ENCODE measurements at regions not wholly inside any gene's neighbourhood (a gene's known extent, or its start where the extent isn't known, plus 50 kb on each side); places are given as distances from the start of the nearest gene placed in this dataset.
"Not testable (repeated sequence)": the region's sequence is repeated elsewhere in the genome, so short reads cannot be mapped to it uniquely, and the experiment has no call there.

- H2BK15ac ChIP-seq (ENCODE audit: low read depth, low read length), result no peak overlapping the region
- no peak overlapping the region for H3K4me2 ChIP-seq (ENCODE audit: insufficient read depth, insufficient read length, low read length)
- WGBS (ENCODE audit: extremely low coverage, insufficient read length, low lambda C conversion rate), result no CpG with 5 or more reads among the region's 2 CpGs
- H2AK5ac ChIP-seq (ENCODE audit: insufficient read length, low read length), result no peak overlapping the region
- H2AFZ ChIP-seq (ENCODE audit: low read length), result no peak overlapping the region
- H3K4me1 Mint-ChIP-seq, result peaks cover 0 to 2% of the 10 kb centered on the region in 2 experiments; a peak in 2 of 4 replicates
- H2BK12ac ChIP-seq (ENCODE audit: insufficient read length, low read depth, low read length), result no peak overlapping the region
- H3K23me2 ChIP-seq (ENCODE audit: insufficient read length, low read depth, low read length, poor library complexity, severe bottlenecking), result no peaks in the 10 kb centered on the region
- peaks cover 7% of the 10 kb centered on the region for H3K9me3 ChIP-seq (ENCODE audit: control insufficient read depth, low read depth, low read length)
- no peak overlapping the region for H3K18ac ChIP-seq (ENCODE audit: insufficient read length, low read depth, low read length)
- no peaks in the 10 kb centered on the region for H3K27me3 ChIP-seq (ENCODE audit: insufficient read depth, low read length)
- no peak for DNase-seq
- no peaks in the 10 kb centered on the region for H4K20me1 ChIP-seq (ENCODE audit: control insufficient read depth, insufficient read depth, insufficient read length)
- H4K8ac ChIP-seq (replicated peaks; ENCODE audit: insufficient read length, low read depth, low read length), result no peak overlapping the region
- H3K9ac ChIP-seq (ENCODE audit: extremely low read depth, insufficient read length, low read length), result no peak overlapping the region
- no peak overlapping the region for H3K4ac ChIP-seq (ENCODE audit: low read depth, low read length)
- no peak for TF ChIP-seq CTCF (conservative IDR thresholded peaks at IDR 0.05)
- no peak overlapping the region for H4K91ac ChIP-seq (ENCODE audit: insufficient read length, low read depth, low read length)
- H4K5ac ChIP-seq (ENCODE audit: insufficient read length, low read depth, low read length), result no peak overlapping the region
- H3K56ac ChIP-seq (ENCODE audit: insufficient read length, low read depth, low read length), result no peak overlapping the region
- H3K79me1 ChIP-seq (ENCODE audit: insufficient read depth, low read depth, low read length, poor library complexity, severe bottlenecking), result no peaks in the 10 kb centered on the region
- H3K36me3 Mint-ChIP-seq (ENCODE audit: insufficient read depth in 1 of 3, low read depth in 3 of 3), result peaks cover 13 to 18% (median 14%) of the 10 kb centered on the region in 3 experiments
- H2BK120ac ChIP-seq (ENCODE audit: low read depth, low read length, poor library complexity, severe bottlenecking), result no peak overlapping the region
- H3T11ph ChIP-seq (ENCODE audit: low read length), result no peak overlapping the region
- no peaks in the 10 kb centered on the region for H3K79me2 ChIP-seq (ENCODE audit: insufficient read depth, low read length)
- no peaks in the 10 kb centered on the region for H3K27me3 Mint-ChIP-seq (ENCODE audit: low read depth)
- H3K27ac Mint-ChIP-seq, result peak overlapping the region in 1 of 3 experiments; percentile 58; a peak in 1 of 7 replicates
- no peak overlapping the region for H3K14ac ChIP-seq (ENCODE audit: insufficient read depth, low read length)
- H2BK5ac ChIP-seq (ENCODE audit: insufficient read length, low read length), result no peak overlapping the region
- H3K27ac ChIP-seq (ENCODE audit: insufficient read length, low read depth, low read length), result no peak overlapping the region
- no peak overlapping the region for H3K4me3 Mint-ChIP-seq
- H2BK20ac ChIP-seq (ENCODE audit: low read depth, low read length, poor library complexity, severe bottlenecking), result no peak overlapping the region
- no peak overlapping the region for H3K23ac ChIP-seq (ENCODE audit: insufficient read length, low read depth, low read length)
- peaks cover 16 to 22% of the 10 kb centered on the region in 2 experiments for H3K9me3 Mint-ChIP-seq
- H3K4me1 ChIP-seq (ENCODE audit: insufficient read depth, low read length), result no peaks in the 10 kb centered on the region
These were observed 245.5 kb upstream of the DDHD1 start for GRCh38 chr14:53398616-53399015.

GRCh38 chr14:53395267-53395666 lies 242.1 kb upstream of the DDHD1 start:
- H3K27ac ChIP-seq (ENCODE audit: insufficient read length, low read depth, low read length); H3T11ph ChIP-seq (ENCODE audit: low read length); H4K91ac ChIP-seq (ENCODE audit: insufficient read length, low read depth, low read length); H3K23ac ChIP-seq (ENCODE audit: insufficient read length, low read depth, low read length); H3K4ac ChIP-seq (ENCODE audit: low read depth, low read length); H3K27me3 Mint-ChIP-seq (ENCODE audit: low read depth); H3K23me2 ChIP-seq (ENCODE audit: insufficient read length, low read depth, low read length, poor library complexity, severe bottlenecking); H3K4me1 ChIP-seq (ENCODE audit: insufficient read depth, low read length); H2BK120ac ChIP-seq (ENCODE audit: low read depth, low read length, poor library complexity, severe bottlenecking); H4K5ac ChIP-seq (ENCODE audit: insufficient read length, low read depth, low read length); H3K14ac ChIP-seq (ENCODE audit: insufficient read depth, low read length); H2BK5ac ChIP-seq (ENCODE audit: insufficient read length, low read length); H3K9ac ChIP-seq (ENCODE audit: extremely low read depth, insufficient read length, low read length); H3K9me3 ChIP-seq (ENCODE audit: control insufficient read depth, low read depth, low read length); H3K4me1 Mint-ChIP-seq; DNase-seq; H2AFZ ChIP-seq (ENCODE audit: low read length); H2BK20ac ChIP-seq (ENCODE audit: low read depth, low read length, poor library complexity, severe bottlenecking); H3K4me3 Mint-ChIP-seq; H3K79me2 ChIP-seq (ENCODE audit: insufficient read depth, low read length); H3K4me2 ChIP-seq (ENCODE audit: insufficient read depth, insufficient read length, low read length); H3K27ac Mint-ChIP-seq; H4K8ac ChIP-seq (replicated peaks; ENCODE audit: insufficient read length, low read depth, low read length); H3K18ac ChIP-seq (ENCODE audit: insufficient read length, low read depth, low read length); H3K79me1 ChIP-seq (ENCODE audit: insufficient read depth, low read depth, low read length, poor library complexity, severe bottlenecking); H2AK5ac ChIP-seq (ENCODE audit: insufficient read length, low read length); H2BK12ac ChIP-seq (ENCODE audit: insufficient read length, low read depth, low read length); H3K27me3 ChIP-seq (ENCODE audit: insufficient read depth, low read length); H3K56ac ChIP-seq (ENCODE audit: insufficient read length, low read depth, low read length); H2BK15ac ChIP-seq (ENCODE audit: low read depth, low read length); H4K20me1 ChIP-seq (ENCODE audit: control insufficient read depth, insufficient read depth, insufficient read length): not testable (repeated sequence)
- no CpG with 5 or more reads among the region's 4 CpGs for WGBS (ENCODE audit: extremely low coverage, insufficient read length, low lambda C conversion rate)
- peaks cover 16 to 26% of the 10 kb centered on the region in 2 experiments for H3K9me3 Mint-ChIP-seq
- peaks cover 13 to 18% (median 17%) of the 10 kb centered on the region in 3 experiments for H3K36me3 Mint-ChIP-seq (ENCODE audit: insufficient read depth in 1 of 3, low read depth in 3 of 3)
